Caki2 (cell line): ENCODE measurements at regions not wholly inside any gene's neighbourhood (a gene's known extent, or its start where the extent isn't known, plus 50 kb on each side); places are given as distances from the start of the nearest gene placed in this dataset.

ENCODE experiments used
- DNase-seq: peaks from one replicate; pipeline ENCODE4 v3.0.0-alpha.2; 2015; ENCODE audit warnings: low read depth
- in situ Hi-C: cut with HindIII; loops from 2 replicates; pipeline ENCODE4 v1.10.0; 2016; ENCODE audit warnings: low sequenced_read_pairs, low pct_unique_long_range_greater_than_20kb, mixed read lengths

DNA sequence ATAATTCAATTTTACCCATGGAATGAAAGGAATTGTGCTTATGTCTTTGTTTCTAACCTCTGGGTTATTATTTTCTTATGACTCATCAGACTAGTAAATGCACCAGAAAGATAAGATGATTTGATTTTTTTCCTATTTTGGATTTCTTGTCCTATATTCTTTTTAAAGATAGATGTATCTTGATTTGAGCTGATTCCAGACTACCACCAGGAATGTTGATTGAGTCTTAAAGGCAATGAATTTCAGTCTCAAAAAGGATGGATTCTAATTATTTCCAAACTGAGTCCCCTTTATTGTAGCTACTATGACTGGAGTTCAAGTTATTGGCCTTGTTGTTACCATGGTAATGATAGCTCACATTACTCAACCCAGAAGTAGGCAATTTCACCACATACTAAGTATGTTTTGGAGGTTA is 95.8 kb upstream of the RGS4 start:
- in situ Hi-C loops: no loop called here
- DNase-seq: no peak

DNA sequence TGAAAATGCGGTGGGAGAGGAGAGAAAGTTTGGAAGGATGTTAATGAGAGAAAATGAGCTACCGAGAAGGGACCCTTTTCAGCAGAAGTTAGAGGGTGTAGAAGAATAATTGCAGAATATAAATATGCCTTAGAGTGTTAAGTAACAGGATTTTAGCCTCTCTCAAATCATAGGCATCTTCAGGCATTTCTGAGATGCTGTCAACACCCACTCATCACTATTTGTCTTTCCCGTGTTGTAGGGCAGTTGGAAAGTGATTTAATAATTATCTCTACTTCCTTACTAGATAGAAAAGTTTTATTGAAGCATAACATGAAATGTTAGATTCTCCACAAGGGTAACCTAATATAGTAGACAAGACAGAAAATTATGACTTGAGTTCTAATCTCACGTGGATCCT is 96.4 kb upstream of the RGS4 start:
- no peak for DNase-seq
- in situ Hi-C loops: no loop called here

DNA sequence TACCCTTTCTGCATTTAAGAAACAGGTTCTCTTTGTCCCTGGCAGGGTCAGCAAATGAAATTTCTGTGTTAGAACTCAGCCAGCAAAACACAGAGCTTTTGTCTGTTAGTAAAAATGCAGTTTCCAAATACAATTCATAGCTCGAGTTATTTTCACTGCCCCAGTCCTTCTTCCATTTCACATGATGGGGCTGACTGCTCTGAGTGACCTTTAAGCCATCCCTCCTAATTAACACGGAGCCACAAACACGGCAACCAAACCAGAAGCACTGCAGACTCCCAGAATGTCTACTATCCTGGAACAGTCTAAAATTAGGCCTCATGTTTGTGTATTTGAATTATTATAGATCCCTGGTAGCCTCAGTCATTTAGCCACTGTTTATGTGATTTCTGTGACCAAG is 99.1 kb upstream of the RGS4 start:
- in situ Hi-C loops: no loop called here
- no peak for DNase-seq

DNA sequence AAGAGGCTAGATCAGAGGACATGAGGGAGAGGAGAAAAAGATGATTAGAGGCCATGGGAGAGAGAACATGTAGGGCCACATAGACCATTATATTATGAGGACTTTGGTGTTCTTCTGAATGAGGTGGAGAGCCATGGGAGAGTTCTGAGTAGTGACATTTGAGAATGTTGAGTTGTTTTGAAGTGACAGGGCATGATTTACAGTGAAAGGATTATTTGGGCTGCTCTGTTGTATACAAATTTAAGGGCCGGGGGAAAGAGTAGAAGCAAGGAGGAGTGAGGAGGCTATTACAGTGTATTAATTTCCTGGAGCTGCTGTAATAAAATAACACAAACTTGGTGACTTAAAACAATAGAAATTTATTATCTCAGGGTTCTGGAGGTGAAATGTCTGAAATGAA is 102.5 kb upstream of the RGS4 start:
- in situ Hi-C loops: no loop called here
- no peak for DNase-seq

DNA sequence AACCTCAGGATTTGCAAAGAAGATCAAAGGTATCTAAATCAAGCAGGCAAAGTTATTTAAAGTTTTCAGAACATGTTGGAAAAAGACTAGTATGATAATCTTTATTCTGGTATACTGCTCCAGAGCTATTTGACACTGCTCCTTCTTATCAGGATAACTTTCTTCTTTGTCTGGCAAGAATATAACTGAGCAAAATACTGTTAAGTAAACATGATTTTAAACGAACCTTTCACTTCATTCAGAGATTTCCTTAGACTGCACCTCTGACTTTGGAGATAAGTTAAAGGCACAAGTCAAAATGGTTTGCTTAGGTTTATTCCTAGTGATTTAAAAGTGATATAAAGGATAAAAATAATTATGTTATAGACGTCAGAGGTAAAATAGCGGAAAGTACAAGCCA is 103.9 kb upstream of the CCDC190 start:
- DNase-seq: no peak
- in situ Hi-C loops: no loop called here

DNA sequence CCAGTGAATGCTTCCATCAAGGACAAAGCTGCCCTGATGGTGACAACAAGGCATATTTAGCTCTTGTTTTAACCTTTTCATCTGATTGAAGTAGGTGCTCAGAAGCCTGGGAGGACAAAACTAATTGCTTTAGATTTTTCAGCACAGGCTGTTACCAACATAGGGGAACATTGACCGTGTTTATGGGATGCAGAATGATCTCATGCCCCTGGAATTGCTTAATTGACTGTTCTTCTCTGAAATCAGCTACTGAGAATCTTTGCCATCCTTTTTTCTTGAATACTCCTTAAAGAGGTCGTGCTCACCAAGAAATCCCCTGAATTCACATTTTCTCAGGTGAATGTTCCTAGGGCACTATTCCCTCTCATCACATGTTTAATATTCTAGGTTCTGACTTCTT is 95.9 kb upstream of the CCDC190 start:
- in situ Hi-C loops: no loop called here
- DNase-seq: no peak

DNA sequence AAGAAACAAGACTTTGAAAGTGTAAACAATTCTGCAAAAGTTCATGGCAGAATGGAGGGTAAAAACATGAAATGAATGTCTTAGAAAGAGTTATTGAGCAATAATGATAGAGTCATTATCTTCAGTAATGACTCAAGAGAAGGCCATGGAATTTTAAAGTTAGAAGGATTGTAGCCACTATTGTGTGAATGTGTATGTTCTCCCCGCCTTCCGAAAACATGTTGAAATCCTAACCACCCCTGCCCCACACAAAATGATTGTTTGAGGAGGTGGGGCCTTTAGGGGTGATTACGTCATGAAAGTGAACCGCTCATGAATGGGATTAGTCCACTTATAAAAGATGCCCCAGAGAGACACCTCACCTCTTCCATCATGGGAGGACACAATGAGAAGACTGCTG is 93.8 kb upstream of the CCDC190 start:
- no peak for DNase-seq
- in situ Hi-C loops: no loop called here

DNA sequence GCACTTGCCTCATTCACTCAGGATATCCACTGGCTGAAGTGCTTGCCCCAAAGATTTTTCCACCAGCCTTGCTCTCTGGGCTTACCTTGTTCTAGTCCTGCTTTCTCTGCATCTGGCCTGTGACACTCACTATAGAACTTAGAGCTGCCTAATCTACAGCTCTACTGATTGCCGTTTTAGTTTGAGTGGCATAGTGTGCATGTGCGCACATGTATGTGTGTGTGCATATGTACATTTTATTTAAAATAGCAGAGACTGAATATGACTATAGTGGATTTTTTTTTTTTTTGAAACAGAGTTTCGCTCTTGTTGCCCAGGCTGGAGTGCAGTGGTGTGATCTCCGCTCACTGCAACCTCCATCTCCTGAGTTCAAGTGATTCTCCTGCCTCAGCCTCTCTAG is 92.0 kb upstream of the CCDC190 start:
- no peak for DNase-seq
- in situ Hi-C loops: no loop called here

DNA sequence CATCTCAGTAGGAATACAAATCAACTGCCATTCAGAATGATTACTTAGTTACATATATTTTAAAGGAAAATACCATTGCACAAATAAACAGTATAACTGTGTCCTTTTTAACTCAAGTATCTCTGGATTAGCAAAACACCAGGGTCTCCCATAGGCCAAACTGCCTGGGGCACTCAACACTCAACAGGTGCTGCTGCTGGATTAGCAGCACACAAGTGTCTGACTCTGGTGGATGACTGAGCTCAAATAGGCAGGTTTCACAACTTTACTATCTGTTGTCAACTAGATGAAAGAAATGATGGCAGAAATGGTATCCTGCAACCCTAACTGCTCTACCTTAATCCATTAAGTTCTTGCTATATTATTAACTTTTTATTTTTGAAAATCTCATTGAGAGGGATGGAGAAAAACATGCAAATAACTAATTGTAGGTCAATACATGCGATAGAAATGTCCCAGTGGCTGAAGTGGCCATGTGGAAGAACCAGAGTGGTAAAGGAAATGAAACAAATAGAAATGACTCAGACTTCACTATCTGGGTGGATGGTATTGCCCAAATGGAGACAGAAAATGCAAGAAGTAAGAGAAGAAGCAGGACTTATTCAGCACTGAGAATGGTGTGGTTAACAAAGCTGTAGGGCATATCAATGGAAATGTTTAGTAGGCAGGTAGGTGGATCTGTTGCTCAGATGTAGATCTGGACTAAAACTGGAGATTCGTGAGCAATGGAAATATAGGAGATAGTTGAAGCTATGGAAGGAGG is 90.8 kb upstream of the CCDC190 start:
- in situ Hi-C loops: no loop called here
- no peak for DNase-seq

DNA sequence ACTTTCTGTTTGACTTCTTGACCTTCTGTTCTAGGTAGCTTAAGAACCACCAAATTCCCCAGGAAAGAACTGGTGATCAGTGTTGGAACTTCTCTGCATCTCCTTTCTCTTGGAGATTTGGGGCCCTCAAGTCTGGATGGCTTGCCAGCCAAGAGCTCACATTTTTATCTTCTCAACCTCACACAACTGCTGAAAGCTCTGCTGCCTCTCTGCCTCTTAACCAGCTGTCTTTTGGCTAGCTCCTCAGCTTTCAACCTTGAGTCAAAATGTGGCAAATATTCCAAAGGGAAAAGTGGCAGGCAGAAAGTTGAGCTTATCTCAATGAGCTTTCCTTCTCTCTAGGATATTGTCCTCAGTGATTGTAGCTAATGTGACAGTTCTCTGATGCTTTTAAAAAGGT is 89.2 kb upstream of the CCDC190 start:
- in situ Hi-C loops: no loop called here

DNA sequence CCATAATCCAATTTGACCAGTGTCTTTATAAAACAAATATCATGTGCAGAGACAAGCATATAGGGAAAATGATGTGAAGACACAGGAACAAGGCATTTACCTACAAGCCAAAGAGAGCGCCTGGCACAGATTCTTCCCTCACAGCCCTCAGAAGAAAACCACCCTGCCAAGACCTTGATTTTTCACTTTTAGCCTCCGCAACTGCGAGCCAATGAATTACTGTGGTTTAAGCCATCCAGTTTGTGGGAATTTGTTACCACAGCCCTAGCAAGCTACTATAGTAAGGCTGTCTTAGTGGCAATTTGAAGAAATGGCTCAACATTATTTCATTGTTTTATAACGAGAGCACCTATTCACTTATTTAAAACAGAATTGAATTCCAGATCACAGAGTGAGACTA is 85.7 kb upstream of the CCDC190 start:
- in situ Hi-C loops: no loop called here
- DNase-seq: no peak

More for the DNA sequence above, 89.2 kb upstream of the CCDC190 start:
- DNase-seq: no peak

DNA sequence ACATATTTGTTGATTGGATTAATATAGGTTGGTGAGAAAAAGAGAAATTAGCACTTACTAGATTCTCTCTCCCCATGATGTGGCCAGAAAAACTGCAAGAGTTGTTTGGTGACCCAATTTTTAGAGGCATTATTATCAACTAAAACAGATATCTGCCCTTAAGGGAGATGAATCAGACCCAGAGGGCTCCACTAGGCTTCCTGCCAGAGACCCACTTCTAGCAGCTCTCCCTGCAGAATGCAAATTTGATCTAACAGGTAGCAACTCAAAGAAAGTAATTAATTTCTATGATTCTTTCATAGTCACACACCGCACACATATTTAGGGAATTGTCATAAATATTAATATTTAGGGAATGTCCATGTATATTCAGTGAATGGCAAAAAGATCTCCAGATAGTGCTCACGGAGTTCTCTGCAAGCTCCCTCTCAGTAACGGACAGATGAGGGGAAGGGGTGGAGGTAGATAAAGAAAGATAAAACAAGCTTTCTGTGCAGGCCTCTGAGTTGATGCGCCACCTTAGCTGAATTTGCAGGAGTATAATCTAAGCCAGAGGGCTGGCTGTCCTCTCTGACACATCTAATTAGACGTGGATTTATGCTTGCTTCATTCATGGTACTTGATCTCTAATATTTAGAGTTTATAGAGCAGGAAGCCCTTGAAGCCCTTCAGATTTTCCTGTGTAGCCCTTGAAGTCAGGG is 84.1 kb upstream of the CCDC190 start:
- no peak for DNase-seq
- in situ Hi-C loops: no loop called here

DNA sequence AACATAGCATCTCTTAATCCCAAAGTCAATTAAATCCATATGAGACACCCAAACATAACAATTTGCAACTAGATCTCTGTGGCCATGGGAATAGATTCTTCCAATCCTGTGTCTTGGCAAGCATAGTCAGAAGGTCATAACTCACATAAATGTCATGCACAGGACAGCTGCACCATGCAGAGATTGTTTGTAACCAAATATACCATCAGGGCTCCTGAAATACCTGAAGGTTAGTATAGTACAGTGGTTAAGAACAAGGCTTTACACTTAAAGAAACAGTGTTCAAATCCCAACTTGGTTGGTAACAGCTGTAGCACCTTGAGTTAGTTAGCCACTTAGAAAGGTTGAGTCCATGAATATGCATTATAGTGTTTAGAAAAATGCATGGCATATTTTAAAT is 82.6 kb upstream of the CCDC190 start:
- no peak for DNase-seq
- in situ Hi-C loops: no loop called here

DNA sequence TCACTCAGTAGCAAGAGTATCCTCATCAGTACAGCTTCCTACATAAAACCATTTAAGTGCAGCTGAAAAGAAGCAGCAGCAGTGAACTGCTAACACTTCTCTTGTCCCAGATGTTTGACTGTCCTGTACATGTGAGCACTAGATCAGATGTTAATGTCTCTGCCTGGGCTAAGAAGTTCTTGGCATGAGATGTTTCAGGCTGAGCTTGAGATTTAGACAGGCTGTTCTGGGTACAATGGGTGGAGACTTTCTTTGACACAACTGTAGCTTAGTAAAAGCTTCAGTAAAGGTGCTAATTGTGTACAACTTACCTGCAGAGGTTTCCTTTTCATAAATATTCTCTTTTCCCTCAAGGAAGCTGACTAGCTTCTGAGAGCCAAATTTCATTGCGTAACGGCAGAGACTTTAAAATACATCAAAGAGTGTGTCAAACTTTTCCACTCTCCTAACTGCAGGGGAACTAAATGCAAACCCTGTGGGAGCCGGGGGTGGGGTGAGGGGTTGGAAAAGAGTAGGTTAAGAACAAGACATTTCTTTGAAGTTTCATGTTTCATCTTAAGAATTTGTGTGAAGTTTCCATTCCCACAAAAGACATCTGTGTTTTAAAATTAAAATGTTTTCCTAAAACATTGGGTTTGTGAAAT is 82.1 kb upstream of the CCDC190 start:
- in situ Hi-C loops: no loop called here
- DNase-seq: no peak

DNA sequence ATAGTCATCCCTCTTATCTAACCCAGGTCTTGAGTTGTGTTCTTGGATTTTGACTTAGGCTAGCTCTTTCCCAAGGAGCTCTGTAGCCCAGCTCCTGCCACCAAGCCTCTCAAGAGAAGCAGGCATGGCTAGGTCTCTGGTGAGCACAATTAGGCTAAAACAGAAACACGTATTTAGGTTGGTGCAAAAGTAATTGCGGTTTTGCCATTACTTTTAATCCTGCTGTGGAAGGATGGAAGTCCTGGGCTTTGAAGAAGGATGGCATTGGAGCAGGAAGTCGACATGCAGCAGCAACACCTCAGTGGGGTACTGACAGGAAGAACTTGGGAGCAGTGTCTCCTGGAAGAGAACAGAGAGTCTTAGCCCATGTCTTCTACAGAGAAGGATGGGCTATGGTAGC is 80.0 kb upstream of the CCDC190 start:
- in situ Hi-C loops: no loop called here

DNA sequence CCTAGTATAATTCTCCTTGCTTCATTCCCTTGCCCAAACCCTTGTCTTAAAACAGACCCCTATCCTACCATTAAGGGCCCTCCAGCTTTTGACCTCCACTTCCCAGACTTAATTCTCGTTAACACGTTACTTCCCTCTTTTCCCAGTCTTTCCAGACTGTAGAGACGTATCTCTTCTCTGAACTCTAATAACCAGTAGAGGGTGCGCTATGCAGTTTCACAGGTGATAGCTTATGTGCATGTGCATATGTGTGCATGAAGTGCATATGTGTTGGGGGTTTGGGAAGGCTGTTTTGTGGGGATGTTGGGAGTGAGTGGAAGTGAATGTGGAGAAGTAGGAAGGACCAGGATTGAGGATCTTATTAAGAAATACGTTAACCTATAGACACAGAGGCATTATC is 78.1 kb upstream of the CCDC190 start:
- no peak for DNase-seq
- in situ Hi-C loops: no loop called here

More for the DNA sequence above, 80.0 kb upstream of the CCDC190 start:
- DNase-seq: no peak

DNA sequence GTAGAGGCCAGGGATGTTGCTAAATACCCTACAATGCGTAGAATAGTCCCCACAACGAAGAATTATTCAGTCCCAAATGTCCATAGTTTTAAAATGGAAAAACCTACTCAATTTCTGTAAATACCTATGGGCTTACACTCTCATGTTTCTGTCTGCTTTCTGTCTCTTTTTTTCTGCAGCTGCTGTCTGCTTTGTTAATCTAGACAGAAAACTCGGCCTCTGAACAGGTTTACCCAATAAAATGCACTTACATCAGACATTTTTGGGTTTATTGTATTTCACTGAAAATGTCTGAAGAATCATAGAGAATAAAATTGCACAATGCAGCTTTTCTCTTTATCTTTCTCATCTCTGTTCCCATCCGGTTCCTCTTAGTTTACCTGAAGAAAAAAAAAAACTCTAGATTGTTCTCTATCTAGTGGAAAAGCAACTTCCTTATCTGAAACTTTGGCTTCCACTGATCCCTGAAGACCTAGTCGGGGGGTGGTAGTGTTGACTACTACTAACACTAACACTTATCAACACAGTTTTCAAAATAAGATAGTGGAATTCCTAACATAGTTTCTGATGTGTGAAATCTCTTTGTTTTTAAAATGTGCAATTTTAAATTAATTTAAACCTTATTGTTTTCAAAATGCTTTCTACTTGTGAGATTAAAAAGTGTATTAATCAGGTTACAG is 76.9 kb upstream of the CCDC190 start:
- in situ Hi-C loops: no loop called here
- no peak for DNase-seq

DNA sequence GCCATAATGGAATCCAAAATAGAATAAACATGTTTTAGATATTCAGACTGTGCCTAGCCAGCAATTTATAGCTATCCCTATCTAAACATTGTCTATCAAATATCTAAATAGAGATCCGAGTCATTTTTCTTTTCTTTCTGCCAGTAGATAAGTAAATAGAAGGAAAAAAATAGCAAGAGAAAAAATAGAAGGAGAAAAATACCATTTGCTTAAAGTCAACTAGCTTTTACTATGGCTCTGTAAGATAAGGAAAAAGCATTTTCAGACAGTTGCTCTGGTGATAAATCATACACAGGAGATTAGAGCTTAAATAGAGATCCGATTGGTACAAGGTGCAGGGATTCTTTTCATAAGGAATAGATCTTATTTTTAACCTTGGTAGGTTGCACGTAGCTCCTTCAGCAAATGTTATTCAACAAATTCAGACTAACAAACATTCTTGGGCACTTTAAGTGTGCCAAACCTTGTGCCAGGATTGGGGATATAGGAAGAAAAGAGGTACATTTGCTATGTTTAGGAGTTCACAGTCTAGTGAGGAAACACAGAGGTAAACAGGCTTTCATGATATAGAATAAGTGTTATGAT is 70.1 kb upstream of the CCDC190 start:
- in situ Hi-C loops: no loop called here
- DNase-seq: no peak

DNA sequence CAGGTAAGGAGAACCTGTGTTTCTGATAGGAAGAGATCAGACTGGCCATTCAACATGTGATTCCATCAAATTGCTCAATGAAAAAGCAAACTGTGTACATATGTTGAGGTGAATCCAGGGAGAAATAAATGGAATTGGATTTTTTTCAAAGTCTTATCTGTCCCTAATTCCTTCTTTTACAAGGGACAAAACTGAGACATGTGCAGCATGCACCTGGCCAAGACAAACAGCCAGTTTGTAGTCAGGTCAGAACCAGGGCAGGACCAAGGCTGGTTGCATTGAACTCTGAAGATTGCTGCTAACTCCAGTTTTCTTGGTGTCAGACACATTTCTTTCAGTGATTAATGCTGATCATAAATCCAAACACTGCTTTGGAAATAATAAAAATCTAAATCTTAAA is 69.6 kb upstream of the CCDC190 start:
- in situ Hi-C loops: no loop called here

More for the DNA sequence above, 69.6 kb upstream of the CCDC190 start:
- no peak for DNase-seq
